NCI-H187 (cell line): ENCODE measurements at regions not wholly inside any gene's neighbourhood (a gene's known extent, or its start where the extent isn't known, plus 50 kb on each side); places are given as distances from the start of the nearest gene placed in this dataset.
"Not testable (repeated sequence)": the region's sequence is repeated elsewhere in the genome, so short reads cannot be mapped to it uniquely, and the experiment has no call there.

ENCODE experiments used
- DNase-seq, 2 experiments: peaks; one replicate each; lab custom pipeline; 2025; lab: John Stamatoyannopoulos, UW

DNA sequence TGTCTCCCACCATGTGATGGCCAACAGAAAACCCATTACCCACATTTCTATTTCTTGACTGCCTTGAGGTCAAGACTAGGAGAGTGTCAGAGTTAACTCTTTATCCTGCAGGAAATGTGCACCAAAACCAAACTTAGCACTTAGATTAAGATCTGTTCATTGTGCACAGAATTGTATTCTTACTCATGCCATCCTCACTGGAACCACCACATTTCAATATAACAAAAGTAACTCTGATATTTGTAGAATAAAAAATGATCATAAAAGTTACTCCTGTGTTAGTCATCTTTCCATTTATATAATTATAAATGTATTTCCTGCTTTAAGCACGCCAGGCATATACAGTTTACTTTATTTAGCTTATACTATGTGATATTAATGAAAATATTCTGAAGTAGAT is 193.0 kb upstream of the DPYD start:
- DNase-seq = no peak

DNA sequence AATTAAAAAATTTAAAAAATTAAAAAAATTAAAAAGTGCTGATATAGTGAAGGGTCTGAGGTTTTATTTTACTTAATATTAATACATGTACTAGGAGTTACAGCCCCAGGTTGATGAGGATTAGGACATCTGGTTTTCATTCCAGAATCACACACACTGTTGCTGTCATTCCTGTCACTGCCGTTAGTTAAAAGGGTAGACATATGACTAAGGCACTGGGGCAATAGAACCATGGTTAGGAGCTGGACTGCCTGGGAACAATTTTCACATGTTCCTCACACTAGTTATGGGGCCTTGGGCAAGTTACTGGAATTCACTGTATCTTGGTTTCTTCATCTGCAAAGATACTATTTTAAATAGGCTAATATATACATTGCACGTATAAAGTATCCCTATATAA is 191.8 kb upstream of the DPYD start:
- DNase-seq = no peak

DNA sequence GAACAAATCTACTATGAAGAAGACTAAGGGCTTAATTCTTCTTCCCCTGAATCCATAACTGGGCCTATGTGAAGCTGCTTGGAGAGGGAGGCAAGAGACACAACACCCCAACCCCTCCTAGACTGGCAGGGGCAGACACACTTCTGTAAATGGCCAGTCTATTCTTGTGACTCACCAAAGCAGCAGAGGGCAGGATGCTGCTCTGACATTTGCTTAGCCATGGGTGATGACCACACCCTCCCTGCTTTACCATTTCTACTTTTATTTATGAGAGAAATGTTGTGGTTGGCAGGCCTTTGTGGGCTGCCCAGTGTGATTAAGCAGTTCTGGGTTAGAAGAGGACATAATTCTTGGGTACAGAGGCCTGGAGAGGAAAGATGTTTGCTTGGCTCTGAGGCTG is 189.8 kb upstream of the DPYD start:
- no peak for DNase-seq

DNA sequence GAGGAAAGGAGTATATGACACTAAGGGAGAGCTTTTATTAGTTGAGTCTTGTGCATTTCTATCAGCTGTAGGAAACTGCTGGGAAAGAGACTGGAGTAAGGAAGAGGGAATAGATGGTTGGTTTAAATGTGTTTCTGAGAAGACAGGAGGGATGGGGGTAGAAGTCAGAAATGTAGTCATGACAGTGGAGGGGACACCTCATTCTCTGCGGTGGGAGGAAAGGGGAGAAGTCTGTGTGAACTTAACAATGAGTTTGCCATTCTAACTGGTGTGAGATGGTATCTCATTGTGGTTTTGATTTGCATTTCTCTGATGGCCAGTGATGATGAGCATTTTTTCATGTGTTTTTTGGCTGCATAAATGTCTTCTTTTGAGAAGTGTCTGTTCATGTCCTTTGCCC is 187.5 kb upstream of the DPYD start:
- not testable (repeated sequence) for DNase-seq

DNA sequence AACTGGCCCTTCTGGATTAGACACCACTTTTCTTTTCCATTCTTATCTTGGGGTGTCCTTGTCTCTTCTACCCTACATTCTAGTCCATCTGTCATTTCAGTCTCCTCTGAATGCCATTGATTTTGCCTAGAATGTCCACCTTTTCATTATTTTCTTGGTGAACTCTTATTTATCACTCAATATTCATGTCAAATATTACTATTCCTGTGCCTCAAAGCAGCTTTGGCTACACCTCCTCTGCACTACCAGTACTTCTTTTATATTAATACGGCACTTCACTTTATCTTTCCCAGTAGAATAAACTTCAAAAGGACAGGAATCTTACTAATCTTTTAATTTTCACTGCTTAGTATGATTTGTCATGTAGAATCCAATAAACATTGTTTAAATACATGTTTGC is 186.4 kb upstream of the DPYD start:
- DNase-seq = no peak

DNA sequence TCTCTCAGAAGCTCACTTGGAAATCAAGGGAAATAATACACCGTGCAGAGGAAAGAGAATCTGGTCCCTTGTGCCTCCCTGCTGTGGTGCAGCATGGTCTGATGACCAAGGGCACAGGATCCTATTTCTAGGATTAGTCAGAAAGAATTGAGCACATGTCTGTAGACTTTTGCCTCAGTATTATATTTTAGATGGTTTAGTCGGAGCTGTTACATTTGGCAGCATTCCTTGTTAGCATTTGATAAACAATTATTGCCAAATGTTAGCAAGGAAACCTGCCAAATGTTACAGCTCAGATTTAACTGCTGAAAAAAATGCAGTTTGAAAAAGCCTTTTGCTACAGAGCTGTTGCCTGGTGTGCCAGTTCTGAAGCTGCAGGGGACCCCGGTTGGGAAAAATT is 183.5 kb upstream of the DPYD start:
- DNase-seq = no peak

DNA sequence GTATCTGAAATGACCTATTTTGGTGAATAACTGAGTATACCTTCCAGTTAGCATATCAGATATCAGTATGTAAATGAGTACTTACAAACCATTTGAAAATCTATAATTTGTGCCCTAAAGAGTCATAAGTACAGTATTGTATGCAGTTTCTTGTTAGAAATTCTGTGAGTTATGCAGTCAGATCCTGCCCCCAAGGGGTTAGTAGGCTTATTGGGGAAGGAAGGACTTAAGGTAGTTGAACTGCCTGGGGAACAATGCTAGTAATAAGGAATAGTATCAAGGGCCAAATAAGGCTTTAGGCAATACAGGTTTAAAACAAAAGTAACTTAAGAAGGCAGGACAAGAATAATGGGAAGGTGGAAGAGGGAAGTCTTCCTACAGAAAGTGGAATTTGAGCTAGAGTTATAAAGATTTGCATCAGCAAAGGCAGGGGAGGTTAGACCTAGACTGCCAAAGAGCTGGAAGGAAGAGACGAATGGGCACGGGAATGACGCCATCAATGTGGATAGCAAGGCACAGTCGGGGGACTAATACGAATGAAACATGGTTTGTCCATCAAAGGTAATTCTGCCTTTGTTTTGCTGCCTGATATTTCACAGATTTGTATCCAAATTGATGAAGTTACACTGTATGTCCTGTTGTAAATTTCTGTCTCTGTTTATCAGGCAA is 182.9 kb upstream of the DPYD start:
- DNase-seq = no peak

DNA sequence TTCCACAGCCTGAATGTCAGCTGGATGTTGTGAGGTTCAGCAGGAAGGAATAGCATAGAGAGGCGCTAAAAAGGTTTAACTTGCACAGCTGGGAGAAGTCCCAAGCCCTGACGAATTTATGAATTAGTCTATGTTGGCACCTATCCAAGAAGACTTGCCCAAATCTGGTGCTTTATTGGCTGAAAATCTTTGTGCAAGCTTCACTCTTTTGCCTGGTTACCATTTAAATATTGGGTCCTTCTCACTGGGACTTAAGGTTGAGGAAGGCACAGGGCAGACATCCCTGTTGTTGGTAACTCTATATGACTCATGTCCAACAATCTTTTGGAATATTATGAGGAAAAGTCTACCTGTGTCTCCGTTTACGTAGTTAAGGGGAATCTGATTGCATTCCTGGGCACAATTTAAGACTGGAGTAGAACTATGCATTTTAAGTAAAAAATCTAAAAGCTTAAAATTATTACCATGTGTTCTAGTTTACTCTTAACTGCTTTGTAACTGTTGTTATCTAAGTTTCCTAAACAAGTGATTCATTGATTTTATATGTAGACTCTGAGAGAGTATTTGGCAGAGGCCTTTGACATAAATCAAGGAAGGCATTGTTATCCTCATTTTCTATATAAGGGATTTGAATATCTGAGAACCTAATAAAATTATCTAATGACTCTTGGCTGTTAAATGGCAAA is 181.7 kb upstream of the DPYD start:
- DNase-seq = no peak

DNA sequence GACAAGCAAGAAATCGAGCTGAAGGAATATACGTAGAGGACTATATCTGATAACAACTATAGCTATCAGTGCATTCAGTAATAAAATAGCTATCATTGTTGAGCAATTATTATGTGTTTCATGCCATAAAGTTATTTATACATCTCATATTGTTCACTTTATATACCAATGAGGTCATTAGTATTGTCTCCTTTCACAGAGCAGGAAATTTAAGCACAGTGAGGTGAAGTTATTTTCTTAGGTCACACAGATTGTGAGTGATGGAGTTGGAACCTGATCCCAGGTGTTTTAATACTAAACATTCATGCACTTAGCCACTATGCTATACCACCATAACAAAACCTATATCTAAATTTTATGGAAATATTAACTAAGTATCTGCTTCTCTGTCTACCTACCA is 180.5 kb upstream of the DPYD start:
- DNase-seq = no peak

DNA sequence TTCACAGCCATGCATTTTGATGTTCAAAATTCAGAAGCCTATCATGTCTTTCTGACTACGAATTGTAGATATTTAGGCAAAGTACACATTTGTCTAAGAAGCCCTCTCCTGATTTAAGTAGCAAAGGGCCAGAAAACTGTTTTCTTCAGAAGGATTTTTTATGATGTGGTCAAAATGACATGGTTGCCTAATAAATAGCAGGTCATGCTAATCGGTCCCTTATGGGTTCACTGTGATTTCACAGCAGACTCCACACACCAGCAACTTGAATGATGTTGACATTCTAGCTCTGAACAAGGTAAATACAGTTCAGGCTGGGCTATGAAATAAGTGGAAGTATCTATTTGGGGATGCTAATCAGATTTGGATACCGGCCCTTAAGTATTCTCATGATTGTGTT is 178.7 kb upstream of the DPYD start:
- no peak for DNase-seq

DNA sequence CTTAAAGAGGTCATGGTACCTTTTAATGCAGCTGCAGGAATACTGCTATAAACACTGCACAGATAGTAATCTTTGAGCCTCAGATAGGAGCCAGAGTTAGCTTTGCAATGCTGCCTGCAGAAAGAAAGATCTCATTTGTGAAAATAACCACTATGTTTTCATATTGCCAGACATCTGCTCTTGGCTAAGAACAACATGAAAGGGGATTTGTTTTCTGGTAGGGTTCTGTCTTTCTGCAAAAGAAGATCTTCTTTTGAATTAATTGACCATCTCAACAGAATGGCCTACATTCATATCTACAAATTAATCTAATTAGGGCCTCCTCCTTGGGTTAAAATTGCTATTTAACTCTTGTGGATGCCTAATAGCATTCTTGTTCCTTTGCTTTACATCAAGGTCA is 177.6 kb upstream of the DPYD start:
- DNase-seq = no peak

DNA sequence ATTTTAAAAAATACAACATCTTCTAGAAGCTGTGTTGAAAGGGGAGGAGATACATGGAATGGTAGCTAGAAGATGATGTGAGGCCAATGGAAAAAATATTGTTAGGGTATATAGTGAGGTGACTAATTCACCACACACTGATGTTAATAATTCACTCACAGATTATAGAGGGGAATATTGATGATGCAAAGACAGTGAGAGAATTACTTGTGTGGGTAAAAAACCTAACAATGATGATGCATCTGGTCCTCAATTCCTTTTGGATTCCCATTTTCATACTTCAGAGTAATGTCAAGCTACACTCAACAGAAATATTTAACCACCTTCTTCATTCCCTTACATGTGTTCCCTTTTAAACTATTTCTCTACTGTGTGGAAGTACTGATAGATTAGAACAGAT is 169.5 kb upstream of the DPYD start:
- no peak for DNase-seq

DNA sequence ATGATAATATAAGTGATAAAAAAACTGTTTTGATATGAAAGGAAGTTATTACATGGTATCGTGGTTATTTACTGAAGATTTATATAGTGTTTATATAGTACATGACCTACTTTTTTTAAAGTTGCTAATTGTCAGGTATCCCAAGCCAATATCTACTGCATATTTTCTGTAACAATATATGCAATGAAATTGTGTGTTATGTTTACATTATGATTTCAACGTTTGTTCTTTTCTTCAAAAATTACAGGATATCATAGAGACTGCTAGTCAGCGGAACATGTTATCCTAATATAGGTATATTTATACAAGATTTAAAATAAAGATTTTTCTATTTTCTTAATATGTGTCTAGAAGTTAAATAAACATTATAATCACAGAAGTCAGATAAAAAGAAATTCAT is 167.5 kb upstream of the DPYD start:
- DNase-seq = no peak

DNA sequence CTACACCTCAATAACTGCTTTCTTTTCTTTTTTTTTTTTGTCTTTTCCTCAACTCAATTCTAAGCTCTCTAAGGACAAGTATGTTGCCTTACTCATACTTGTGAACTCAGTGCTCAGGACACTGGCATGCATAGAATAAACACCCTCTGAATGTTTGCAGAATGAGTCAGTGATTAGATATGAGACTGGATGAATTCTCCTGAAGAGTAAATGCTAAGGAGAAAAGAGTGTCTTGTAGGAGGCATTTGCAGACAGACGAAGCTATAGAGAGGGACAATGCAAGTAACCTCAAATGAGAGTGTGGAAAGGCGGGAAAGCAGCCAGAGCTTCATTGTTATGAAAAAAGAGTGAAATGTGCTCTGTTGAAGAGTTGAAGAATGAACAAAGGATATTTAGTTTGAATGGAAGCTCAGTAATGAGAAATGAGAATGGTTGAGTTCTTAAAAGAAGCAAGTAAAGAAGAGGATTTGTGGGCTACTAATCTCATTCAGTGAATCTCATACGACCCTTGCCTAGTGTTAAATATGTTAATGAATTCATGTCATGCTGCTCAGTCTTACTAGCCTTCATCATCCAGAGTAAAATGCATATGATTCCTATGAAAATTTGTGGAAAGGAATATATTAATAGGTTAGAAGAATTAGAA is 166.1 kb upstream of the DPYD start:
- DNase-seq = no peak

DNA sequence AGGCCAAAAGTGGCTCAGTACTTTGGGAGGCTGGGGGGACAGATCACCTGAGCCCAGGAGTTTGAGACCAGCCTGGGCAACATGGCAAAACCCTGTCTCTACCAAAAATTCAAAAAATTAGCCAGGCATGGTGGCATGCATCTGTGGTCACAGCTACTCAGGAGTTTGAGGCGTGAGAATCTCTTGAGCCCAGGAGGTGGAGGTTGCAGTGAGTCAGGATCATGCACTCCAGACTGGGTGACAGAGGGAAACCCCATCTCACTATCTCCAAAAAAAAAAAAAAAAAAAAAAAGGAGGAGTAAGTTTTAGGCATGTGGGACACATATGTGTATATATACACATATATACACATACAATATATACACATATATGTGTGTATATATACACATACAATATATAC is 165.3 kb upstream of the DPYD start:
- DNase-seq = no peak

DNA sequence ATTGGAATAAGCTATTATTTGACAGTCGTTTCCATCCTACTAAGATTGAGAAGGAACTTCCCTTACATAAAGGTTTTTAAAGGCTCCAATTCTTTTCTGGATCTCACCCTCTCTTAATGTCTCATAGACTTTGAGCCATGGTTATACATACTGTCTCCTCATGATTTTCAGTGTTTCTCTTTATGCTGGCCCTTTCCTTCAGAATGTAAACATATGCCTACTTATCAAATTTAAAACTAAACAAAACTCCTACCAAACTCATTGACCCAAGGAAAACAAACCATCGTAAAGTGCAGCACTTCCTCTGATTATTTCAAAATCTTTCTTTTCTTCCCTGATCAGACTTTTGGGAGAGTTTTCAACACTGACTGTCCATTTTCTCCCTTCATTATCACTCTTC is 163.4 kb upstream of the DPYD start:
- no peak for DNase-seq

DNA sequence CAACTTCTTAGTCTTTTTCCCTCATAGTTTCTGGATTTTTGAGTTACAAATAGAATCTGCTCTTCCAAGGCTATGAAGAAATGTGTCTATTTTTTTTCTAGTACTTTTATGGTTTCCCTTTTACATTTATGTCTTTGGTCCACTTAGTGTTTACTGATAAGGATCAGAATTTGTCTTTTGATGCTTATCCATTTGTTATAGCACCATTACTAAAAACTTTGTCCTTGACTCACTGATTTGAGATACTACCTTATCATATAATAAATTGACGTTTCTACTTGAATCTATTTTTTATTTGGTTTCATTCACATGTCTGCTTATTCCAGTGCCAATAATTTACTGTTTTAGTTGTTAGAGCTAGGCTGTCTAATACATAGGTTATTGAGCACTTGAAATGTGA is 161.1 kb upstream of the DPYD start:
- DNase-seq = no peak

DNA sequence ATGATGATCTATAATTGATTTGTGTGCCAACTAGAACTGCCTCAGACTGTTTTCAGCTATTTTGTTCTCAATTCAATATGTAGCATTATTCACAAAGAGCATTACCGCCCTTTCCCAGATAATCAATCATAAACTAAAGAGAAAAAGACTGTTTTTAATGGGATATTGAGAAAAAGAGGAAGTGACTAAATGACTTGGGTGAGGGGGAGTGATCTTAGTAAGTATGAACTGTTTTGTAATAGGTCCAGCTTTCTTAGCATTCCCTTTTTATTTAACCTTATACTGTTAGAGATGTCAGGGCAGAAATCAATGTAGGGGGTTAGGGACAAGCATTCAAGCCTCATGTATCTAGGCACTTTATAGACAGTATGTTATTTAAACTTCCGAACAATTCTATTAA is 157.8 kb upstream of the DPYD start:
- DNase-seq = no peak

DNA sequence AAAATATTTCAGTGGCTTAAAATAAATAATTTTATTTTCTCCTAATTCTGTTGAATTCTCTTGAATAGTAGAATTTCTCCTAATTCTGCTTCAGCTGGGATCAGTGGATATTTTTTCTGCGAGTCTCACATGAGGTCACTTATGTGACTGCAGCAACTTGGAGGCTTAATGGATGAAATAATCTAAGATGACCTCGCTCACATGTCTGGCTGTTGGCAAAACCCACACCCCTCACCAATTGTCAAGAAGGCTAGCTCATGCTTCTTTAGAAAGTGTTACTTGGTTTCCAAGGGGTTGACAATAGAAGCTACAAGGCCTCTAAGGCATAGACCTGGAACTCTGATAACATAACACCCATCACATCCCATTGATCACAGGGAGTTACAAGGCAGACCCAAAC is 156.9 kb upstream of the DPYD start:
- DNase-seq = no peak

DNA sequence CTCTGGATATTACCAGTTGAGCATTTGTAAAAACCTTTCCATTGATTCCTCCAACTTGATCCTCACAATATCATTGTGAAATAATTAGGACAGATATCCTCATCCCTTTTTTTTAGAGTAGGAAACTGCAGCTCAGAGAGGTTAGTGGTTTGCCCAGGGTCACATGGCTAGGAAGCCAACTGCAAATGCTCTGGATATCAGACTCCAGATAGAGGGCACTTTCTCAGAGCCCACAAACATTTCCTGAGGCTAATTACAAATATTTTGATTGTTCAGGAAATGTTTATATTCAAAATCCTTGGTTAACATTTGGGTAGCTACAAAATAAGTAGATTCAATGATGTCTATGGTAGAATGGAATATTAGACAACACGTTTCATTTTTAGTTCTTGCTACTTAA is 154.8 kb upstream of the DPYD start:
- no peak for DNase-seq

DNA sequence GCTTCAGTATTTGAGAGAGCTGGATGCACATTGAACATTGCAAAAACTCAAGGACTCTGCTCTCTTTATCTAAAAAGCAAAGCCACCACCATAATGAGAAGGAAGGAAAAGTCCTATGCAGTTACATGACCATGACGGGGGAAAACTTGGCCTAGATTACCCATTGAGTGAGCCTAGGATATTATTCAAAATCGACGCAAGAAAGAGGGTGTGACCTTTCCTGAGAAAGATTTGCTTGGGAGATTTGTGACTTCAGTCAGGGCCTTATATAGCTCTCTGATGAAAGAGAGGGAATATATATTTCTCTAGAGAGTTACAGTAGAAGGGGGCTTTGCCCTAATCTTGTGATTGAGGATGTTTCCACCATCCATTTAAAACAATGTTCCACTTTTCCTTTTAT is 153.0 kb upstream of the DPYD start:
- DNase-seq = no peak

DNA sequence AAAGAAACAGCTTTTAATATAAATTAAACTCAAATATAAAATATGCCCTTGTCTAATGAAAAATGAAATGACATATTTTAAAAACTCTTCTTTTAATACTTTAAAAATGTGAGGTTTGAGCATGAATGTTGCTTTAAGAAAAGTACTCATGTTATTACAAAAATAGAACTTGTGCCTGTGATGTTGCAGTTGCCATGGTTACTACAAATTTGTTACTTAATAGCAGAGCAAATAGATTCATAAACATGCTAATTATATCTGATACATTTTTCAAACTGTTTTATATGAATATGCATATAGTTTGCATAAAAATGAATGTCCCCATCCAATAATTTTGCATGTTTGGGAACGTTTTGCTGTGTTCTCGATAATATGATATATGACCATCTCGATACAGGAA is 152.3 kb upstream of the DPYD start:
- DNase-seq = no peak

DNA sequence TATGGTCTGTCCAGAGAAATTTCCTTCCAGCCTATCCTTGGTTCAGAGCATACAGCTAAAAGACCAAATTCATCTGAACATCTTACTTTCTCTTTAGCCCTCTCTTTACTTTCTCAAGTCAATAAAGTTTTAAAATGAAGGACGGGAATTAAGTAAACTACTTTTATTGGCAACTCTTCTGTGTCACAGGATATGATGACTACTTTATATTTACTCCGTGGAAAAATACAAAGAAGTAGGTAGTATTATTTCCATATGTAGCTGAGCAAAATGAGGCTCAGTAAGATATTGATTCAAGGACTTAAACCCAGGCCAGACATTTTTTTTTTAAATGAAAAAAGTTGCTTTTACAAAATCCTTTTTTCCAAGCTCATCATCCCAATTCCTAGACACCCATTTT is 151.2 kb upstream of the DPYD start:
- no peak for DNase-seq

DNA sequence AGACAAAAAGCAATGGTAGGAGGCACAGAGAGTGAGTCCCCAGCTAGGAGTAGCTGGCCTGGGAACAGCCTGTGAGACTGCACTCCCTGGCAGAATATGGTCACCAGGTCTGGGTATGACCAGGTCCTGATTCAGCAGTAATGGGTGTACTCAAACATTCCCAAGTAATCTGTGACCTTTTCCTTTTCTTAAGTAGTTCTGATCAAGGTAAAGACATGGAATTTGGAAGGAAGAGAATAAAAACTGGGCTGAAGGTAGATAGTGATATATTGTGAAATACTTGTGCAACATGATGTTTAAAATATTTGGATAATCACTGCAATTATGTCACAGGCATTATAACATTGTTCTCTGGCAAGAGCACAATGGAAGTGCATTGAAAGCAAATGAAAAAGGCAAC is 147.2 kb upstream of the DPYD start:
- no peak for DNase-seq
